Panc1 (cell line): ENCODE measurements at regions not wholly inside any gene's neighbourhood (a gene's known extent, or its start where the extent isn't known, plus 50 kb on each side); places are given as distances from the start of the nearest gene placed in this dataset.

Source experiments
- ATAC-seq: fragments of 200-7000 bp; cut with Tn5 transposase; 2 replicates; pipeline ENCODE4 v1.9.1; 2020; ENCODE audit warnings: mild to moderate bottlenecking, moderate library complexity
- BruUV-seq: library from RNA; stranded (reverse); fragments of 400-500 nt; replicated peaks from 2 replicates; lab custom pipeline; 2021; lab: Mats Ljungman, UMichigan
- CTCF ChIA-PET: fragments of 300-600 bp; sonication (Branson Sonifier 250); formaldehyde crosslinking; loops from one replicate; lab custom pipeline; 2022; ENCODE audit warnings: antibody characterized with exemption; lab: Charles Lee
- POLR2A ChIA-PET: fragments of 300-600 bp; sonication (Branson Sonifier 250); formaldehyde crosslinking; loops from one replicate; lab custom pipeline; 2022; ENCODE audit warnings: antibody characterized with exemption; lab: Charles Lee
- DNase-seq: peaks from one replicate; pipeline ENCODE4 v3.0.0-alpha.2; 2010; ENCODE audit warnings: low read depth, low spot score
- H3K27ac ChIP-seq: 2 replicates; pipeline ENCODE4 v1.5.1; 2011; ENCODE audit warnings: mild to moderate bottlenecking, low read length, inconsistent platforms
- H3K27me3 ChIP-seq: fragments of 200-500 bp; sonication (Bioruptor generic); 2 replicates; pipeline ENCODE4 v1.6.0; 2014; ENCODE audit warnings: low read length, inconsistent platforms; ENCODE audit not compliant: control insufficient read depth, insufficient read depth
- H3K36me3 ChIP-seq: fragments of 200-500 bp; sonication (Bioruptor generic); 2 replicates; pipeline ENCODE4 v1.5.1; 2014; ENCODE audit warnings: inconsistent platforms, mild to moderate bottlenecking, low read length, moderate library complexity; ENCODE audit not compliant: control insufficient read depth, insufficient read depth
- H3K4me1 ChIP-seq: 2 replicates; pipeline ENCODE4 v1.5.1; 2011; ENCODE audit warnings: inconsistent platforms, mild to moderate bottlenecking, low read length, moderate library complexity; ENCODE audit not compliant: control insufficient read depth, insufficient read depth
- H3K4me3 ChIP-seq, 2 experiments: 2 replicates each; pipeline ENCODE4 v1.5.1; 2011 to 2012; ENCODE audit warnings: low read depth in 2 of 2, low read length in 2 of 2, mild to moderate bottlenecking in 2 of 2, inconsistent platforms in 1 of 2, moderate library complexity in 1 of 2
- H3K9me3 ChIP-seq: fragments of 200-500 bp; sonication (Bioruptor generic); 2 replicates; pipeline ENCODE4 v1.5.1; 2014; ENCODE audit warnings: low read depth, mild to moderate bottlenecking, inconsistent platforms, low read length, moderate library complexity; ENCODE audit not compliant: control insufficient read depth, insufficient read depth
- POLR2AphosphoS5 ChIP-seq: IDR thresholded peaks from 2 replicates; pipeline ENCODE4 v1.6.1; 2012; ENCODE audit warnings: mild to moderate bottlenecking, low read depth, low read length, moderate library complexity
- SIN3A ChIP-seq: IDR thresholded peaks from 2 replicates; pipeline ENCODE4 v1.6.1; 2012; ENCODE audit warnings: low read depth, mild to moderate bottlenecking, low read length, moderate library complexity, borderline replicate concordance; ENCODE audit not compliant: insufficient read depth
- TCF7L2 ChIP-seq: IDR thresholded peaks from 2 replicates; pipeline ENCODE4 v1.6.1; 2011; ENCODE audit warnings: mild to moderate bottlenecking, low read depth, low read length, inconsistent platforms
- in situ Hi-C: cut with HindIII; loops from 2 replicates; pipeline ENCODE4 v1.10.0; 2016; ENCODE audit warnings: low sequenced_read_pairs, low pct_unique_long_range_greater_than_20kb
- intact Hi-C: fragments of 100-400 bp; cut with micrococcal nuclease; formaldehyde crosslinking; loops from one replicate; pipeline ENCODE4 v1.10.0; 2022; ENCODE audit not compliant: unreplicated experiment
- TF ChIP-seq, protein P1 (sequence below): fragments of 450-650 bp; IDR thresholded peaks from 2 replicates; pipeline ENCODE4 v1.5.1; 2017; ENCODE audit warnings: mild to moderate bottlenecking
- TF ChIP-seq, protein P2 (sequence below), 2 experiments: IDR thresholded peaks; 2 replicates each; pipeline ENCODE4 v1.6.1; 2011 to 2012; ENCODE audit warnings: low read depth in 2 of 2, control low read depth in 1 of 2, low read length in 1 of 2, mild to moderate bottlenecking in 1 of 2, moderate library complexity in 1 of 2; ENCODE audit not compliant: insufficient read depth in 1 of 2

DNA sequence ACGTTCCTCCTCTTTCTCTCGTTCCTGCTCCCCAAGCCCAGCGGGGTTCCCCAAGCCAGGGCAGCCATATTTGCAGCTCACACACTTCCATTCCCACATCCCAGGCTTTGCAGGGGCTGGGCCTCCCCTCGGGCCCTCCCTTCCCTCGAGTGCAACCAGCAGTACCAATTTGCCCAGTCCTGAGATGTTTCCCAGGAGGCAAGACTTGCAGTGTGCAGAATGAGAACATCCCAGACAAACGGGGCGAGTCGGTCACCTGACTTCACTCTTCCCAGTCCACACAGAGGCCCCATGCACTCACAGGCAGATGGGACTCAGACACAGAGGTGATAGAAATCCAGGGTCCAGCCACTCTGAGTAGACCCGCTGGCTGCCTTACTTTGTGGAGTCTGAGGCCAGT lies 56.2 kb upstream of the SLC6A6 start:
- Histone ChIP-seq H3K4me1 (no peaks in the 10 kb centered on the region; the same call in 1 of the 2 replicates), H3K36me3 (no peaks in the 10 kb centered on the region), H3K4me3 (no peak overlapping the region), H3K27me3 (no peaks in the 10 kb centered on the region), H3K9me3 (no peaks in the 10 kb centered on the region), H3K27ac (no peak overlapping the region)
- intact Hi-C loops = no loop called here
- TF ChIP-seq, protein P1, sequence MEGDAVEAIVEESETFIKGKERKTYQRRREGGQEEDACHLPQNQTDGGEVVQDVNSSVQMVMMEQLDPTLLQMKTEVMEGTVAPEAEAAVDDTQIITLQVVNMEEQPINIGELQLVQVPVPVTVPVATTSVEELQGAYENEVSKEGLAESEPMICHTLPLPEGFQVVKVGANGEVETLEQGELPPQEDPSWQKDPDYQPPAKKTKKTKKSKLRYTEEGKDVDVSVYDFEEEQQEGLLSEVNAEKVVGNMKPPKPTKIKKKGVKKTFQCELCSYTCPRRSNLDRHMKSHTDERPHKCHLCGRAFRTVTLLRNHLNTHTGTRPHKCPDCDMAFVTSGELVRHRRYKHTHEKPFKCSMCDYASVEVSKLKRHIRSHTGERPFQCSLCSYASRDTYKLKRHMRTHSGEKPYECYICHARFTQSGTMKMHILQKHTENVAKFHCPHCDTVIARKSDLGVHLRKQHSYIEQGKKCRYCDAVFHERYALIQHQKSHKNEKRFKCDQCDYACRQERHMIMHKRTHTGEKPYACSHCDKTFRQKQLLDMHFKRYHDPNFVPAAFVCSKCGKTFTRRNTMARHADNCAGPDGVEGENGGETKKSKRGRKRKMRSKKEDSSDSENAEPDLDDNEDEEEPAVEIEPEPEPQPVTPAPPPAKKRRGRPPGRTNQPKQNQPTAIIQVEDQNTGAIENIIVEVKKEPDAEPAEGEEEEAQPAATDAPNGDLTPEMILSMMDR = no peak
- TF ChIP-seq, protein P2, sequence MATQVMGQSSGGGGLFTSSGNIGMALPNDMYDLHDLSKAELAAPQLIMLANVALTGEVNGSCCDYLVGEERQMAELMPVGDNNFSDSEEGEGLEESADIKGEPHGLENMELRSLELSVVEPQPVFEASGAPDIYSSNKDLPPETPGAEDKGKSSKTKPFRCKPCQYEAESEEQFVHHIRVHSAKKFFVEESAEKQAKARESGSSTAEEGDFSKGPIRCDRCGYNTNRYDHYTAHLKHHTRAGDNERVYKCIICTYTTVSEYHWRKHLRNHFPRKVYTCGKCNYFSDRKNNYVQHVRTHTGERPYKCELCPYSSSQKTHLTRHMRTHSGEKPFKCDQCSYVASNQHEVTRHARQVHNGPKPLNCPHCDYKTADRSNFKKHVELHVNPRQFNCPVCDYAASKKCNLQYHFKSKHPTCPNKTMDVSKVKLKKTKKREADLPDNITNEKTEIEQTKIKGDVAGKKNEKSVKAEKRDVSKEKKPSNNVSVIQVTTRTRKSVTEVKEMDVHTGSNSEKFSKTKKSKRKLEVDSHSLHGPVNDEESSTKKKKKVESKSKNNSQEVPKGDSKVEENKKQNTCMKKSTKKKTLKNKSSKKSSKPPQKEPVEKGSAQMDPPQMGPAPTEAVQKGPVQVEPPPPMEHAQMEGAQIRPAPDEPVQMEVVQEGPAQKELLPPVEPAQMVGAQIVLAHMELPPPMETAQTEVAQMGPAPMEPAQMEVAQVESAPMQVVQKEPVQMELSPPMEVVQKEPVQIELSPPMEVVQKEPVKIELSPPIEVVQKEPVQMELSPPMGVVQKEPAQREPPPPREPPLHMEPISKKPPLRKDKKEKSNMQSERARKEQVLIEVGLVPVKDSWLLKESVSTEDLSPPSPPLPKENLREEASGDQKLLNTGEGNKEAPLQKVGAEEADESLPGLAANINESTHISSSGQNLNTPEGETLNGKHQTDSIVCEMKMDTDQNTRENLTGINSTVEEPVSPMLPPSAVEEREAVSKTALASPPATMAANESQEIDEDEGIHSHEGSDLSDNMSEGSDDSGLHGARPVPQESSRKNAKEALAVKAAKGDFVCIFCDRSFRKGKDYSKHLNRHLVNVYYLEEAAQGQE (IDR thresholded peaks at IDR 0.05; ENCODE audit: insufficient read depth in 1 of 2, low read depth in 2 of 2, low read length in 1 of 2) = no peak
- TF ChIP-seq SIN3A = no peak
- TF ChIP-seq TCF7L2 = no peak
- TF ChIP-seq POLR2AphosphoS5 = no peak
- BruUV-seq = no TSS peak
- DNase-seq (no peak), ATAC-seq (no peak)
- CTCF ChIA-PET = no interaction called here
- POLR2A ChIA-PET = no interaction called here
- in situ Hi-C loops = no loop called here

DNA sequence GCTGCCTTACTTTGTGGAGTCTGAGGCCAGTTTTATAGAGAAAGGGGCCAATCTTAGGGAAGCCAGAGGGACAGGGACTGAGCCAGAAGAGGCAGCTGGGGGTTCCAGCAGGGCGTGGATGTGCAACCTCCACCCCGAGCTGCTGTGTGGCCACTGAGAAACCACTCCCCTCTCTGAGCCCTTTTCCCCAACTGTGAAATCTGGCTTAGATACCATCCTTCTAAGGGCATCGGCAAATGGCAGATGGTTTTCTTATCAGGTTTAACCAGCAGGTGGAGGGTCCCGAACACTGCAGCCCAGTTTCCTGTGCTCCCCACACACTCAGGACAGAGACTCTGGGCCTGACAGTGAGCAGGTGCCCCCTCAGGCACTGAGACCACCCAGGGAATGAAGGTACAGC lies 55.8 kb upstream of the SLC6A6 start:
- Histone ChIP-seq H3K27ac (no peak overlapping the region), H3K36me3 (no peaks in the 10 kb centered on the region), H3K4me3 (no peak overlapping the region), H3K27me3 (no peaks in the 10 kb centered on the region), H3K9me3 (no peaks in the 10 kb centered on the region), H3K4me1 (no peaks in the 10 kb centered on the region; the same call in 1 of the 2 replicates)
- intact Hi-C loops (no loop called here), in situ Hi-C loops (no loop called here)
- POLR2A ChIA-PET = no interaction called here
- BruUV-seq = no TSS peak
- no peak for DNase-seq
- TF ChIP-seq, protein P2 (IDR thresholded peaks at IDR 0.05; ENCODE audit: insufficient read depth in 1 of 2, low read depth in 2 of 2, low read length in 1 of 2) = no peak
- TF ChIP-seq POLR2AphosphoS5 (no peak), SIN3A (no peak), TCF7L2 (no peak)
- TF ChIP-seq, protein P1 = no peak
- CTCF ChIA-PET = no interaction called here
- ATAC-seq = no peak
